HepG2 (cell line): ENCODE measurements at regions not wholly inside any gene's neighbourhood (a gene's known extent, or its start where the extent isn't known, plus 50 kb on each side); places are given as distances from the start of the nearest gene placed in this dataset.

ENCODE experiments used
- ATAC-seq: fragments of 200-7000 bp; cut with Tn5 transposase; 3 replicates; pipeline ENCODE4 v1.9.1; 2020; ENCODE audit warnings: mild to moderate bottlenecking, moderate library complexity
- BruUV-seq: library from RNA; stranded (reverse); fragments of 400-500 nt; replicated peaks from 2 replicates; lab custom pipeline; 2021; lab: Mats Ljungman, UMichigan
- CTCF ChIA-PET: fragments of 300-600 bp; formaldehyde crosslinking; extraction: SDS; loops from one replicate; lab custom pipeline; 2021; ENCODE audit warnings: low total read pairs, inconsistent platforms, low intra/inter-chr PET ratio; lab: Yijun Ruan, JAX
- POLR2A ChIA-PET: fragments of 350-600 bp; sonication (Branson Sonifier 250); formaldehyde crosslinking; loops from one replicate; lab custom pipeline; 2020; ENCODE audit warnings: antibody characterized with exemption, inconsistent platforms; lab: Yijun Ruan, JAX
- DNase-seq: peaks from one replicate; pipeline ENCODE4 v3.0.0-alpha.2; 2015; ENCODE audit warnings: low spot score
- FAIRE-seq: peaks from 3 replicates; lab custom pipeline; 2011; peaks lifted over from hg19 to GRCh38; lab: Jason Lieb, UNC
- H2AFZ ChIP-seq: one replicate; pipeline ENCODE4 v1.6.1; 2011; ENCODE audit warnings: low read length, inconsistent platforms
- H3K27ac ChIP-seq: fragments of 300-600 bp; 3 replicates; pipeline ENCODE4 v1.8.0; 2011; ENCODE audit warnings: mixed run types, mild to moderate bottlenecking, mixed read lengths, low read length, inconsistent platforms; ENCODE audit not compliant: insufficient read depth; ENCODE audit errors: extremely low read length
- H3K27me3 ChIP-seq, 2 experiments: fragments of 200-600 bp in 1 of 2; 2 replicates in 1 of 2; 3 replicates in 1 of 2; pipeline versions ENCODE4 v1.6.0 to v1.8.0; 2011; ENCODE audit warnings: low read length in 2 of 2, mild to moderate bottlenecking in 2 of 2, moderate library complexity in 2 of 2, inconsistent platforms in 1 of 2; ENCODE audit not compliant: insufficient read depth in 2 of 2, control insufficient read depth in 1 of 2
- H3K36me3 ChIP-seq, 2 experiments: fragments of 200-600 bp in 1 of 2; replicated peaks in 1 of 2; 2 replicates in 1 of 2; 3 replicates in 1 of 2; pipeline versions ENCODE4 v1.5.1 to v1.8.0; 2011; ENCODE audit warnings: low read length in 2 of 2, inconsistent platforms in 1 of 2; ENCODE audit not compliant: insufficient read depth in 2 of 2, control insufficient read depth in 1 of 2
- H3K4me1 ChIP-seq: 2 replicates; pipeline ENCODE4 v1.5.1; 2012; ENCODE audit warnings: low read length, inconsistent platforms; ENCODE audit not compliant: insufficient read depth
- H3K4me2 ChIP-seq: 2 replicates; pipeline ENCODE4 v1.6.0; 2011; ENCODE audit warnings: low read depth, low read length, inconsistent platforms
- H3K4me3 ChIP-seq, 3 experiments: fragments of 200-600 bp in 1 of 3; sonication (generic), shearing (Covaris generic) in 1 of 3; replicated peaks in 1 of 3; 2 replicates each; pipeline ENCODE4 v1.5.1; 2011 to 2016; ENCODE audit warnings: low read length in 3 of 3, inconsistent platforms in 2 of 3, low read depth in 2 of 3, mild to moderate bottlenecking in 2 of 3, control low read depth in 1 of 3, mixed read lengths in 1 of 3; ENCODE audit not compliant: insufficient read depth in 1 of 3
- H3K79me2 ChIP-seq: one replicate; pipeline ENCODE4 v1.6.1; 2011; ENCODE audit warnings: low read length, inconsistent platforms; ENCODE audit not compliant: insufficient read depth
- H3K9ac ChIP-seq: 2 replicates; pipeline ENCODE4 v1.6.0; 2011; ENCODE audit warnings: mild to moderate bottlenecking, low read depth, low read length, inconsistent platforms; ENCODE audit not compliant: insufficient read depth
- H3K9me3 ChIP-seq: 2 replicates; pipeline ENCODE4 v1.5.1; 2012; ENCODE audit warnings: mild to moderate bottlenecking, low read length
- H4K20me1 ChIP-seq: 2 replicates; pipeline ENCODE4 v1.6.0; 2011; ENCODE audit warnings: inconsistent platforms, mild to moderate bottlenecking, low read length, moderate library complexity; ENCODE audit not compliant: insufficient read depth
- BRD4 ChIP-seq: sonication (generic); formaldehyde crosslinking; IDR thresholded peaks from 2 replicates; pipeline ENCODE4 v1.4.0; 2020; ENCODE audit warnings: missing genetic modification reagents
- KLF9 ChIP-seq: IDR thresholded peaks from 2 replicates; pipeline ENCODE4 v1.6.1; 2016; ENCODE audit warnings: low read depth
- MBNL3 ChIP-seq: fragments of 250-450 bp; sonication (Bioruptor Pico); conservative IDR thresholded peaks from 2 replicates; pipeline ENCODE4 v1.8.0; 2022; ENCODE audit warnings: mild to moderate bottlenecking, inconsistent platforms
- NR2F6 ChIP-seq, 2 experiments: IDR thresholded peaks; 2 replicates each; pipeline ENCODE4 v1.6.1; 2016; ENCODE audit warnings: antibody characterized with exemption in 1 of 2, mild to moderate bottlenecking in 1 of 2
- SP5 ChIP-seq: IDR thresholded peaks from 2 replicates; pipeline ENCODE4 v1.6.1; 2016; ENCODE audit warnings: low read depth, borderline replicate concordance
- ZNF382 ChIP-seq: sonication (generic); formaldehyde crosslinking; IDR thresholded peaks from 2 replicates; pipeline ENCODE4 v1.5.0; 2020; ENCODE audit warnings: missing genetic modification reagents, mild to moderate bottlenecking, borderline replicate concordance
- ZNF484 ChIP-seq: sonication (generic); formaldehyde crosslinking; IDR thresholded peaks from 2 replicates; pipeline ENCODE4 v1.5.1; 2020; ENCODE audit warnings: mild to moderate bottlenecking, low read depth, missing genetic modification reagents, borderline replicate concordance
- WGBS: methylation state at CpG from one replicate; pipeline ENCODE4 v1.1.6; 2017; ENCODE audit warnings: low lambda C conversion rate; 5-methylcytosine and 5-hydroxymethylcytosine counted together
- in situ Hi-C: cut with HindIII; loops from 2 replicates; pipeline ENCODE4 v1.10.0; 2017; ENCODE audit warnings: low pct_unique_long_range_greater_than_20kb; ENCODE audit not compliant: extremely low pct_ligation_motif_present
- intact Hi-C: fragments of 100-400 bp; cut with micrococcal nuclease; formaldehyde crosslinking; loops from one replicate; pipeline ENCODE4 v1.10.0; 2022; ENCODE audit not compliant: unreplicated experiment
- TF ChIP-seq, protein P1 (sequence below): sonication (generic); formaldehyde crosslinking; IDR thresholded peaks from 2 replicates; pipeline ENCODE4 v1.8.1; 2023; ENCODE audit warnings: mild to moderate bottlenecking, missing genetic modification reagents, borderline replicate concordance

DNA sequence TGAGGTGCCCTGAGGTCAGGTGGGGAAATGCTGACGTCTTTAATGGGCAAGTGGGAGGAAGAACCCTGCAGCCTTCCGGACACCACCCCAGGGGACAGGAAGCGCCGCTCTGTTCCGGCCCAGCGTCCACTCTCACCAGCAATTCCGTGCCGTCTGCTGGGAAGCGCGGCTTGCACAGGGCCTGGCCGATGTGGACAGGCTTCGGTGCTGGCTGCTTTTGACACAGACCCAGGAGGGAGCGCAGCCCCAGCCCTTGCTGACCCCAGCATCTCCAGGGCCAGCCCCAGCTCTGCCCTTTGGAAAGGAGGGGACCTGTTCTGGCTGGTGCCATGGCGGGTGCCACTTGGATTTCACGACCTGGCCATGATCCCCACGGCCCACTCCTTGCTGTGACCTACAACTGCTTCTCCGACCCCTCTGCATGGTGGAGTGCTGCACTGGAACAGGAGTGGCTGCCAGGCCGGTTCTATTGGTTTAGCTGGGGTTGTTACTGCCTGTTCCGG lies 123.2 kb downstream of the DLL1 start:
- Histone ChIP-seq H3K27me3 (peaks cover 9 to 57% of the 10 kb centered on the region in 2 experiments; a peak in 4 of 5 replicates), H3K4me3 (no peak overlapping the region), H3K4me2 (no peak overlapping the region), H3K36me3 (no peaks in the 10 kb centered on the region), H4K20me1 (no peaks in the 10 kb centered on the region)
- intact Hi-C loops: loop anchor here (10.0 kb wide), 1 partner anchor 347 kb away; no protein-coding TSS in a partner anchor
- in situ Hi-C loops: no loop called here
- DNase-seq: no peak
- no TSS peak for BruUV-seq
- TF ChIP-seq ZNF382 (CRISPR knock-in tag) (no peak), KLF9 (CRISPR knock-in tag) (no peak), BRD4 (CRISPR knock-in tag) (no peak), SP5 (CRISPR knock-in tag) (no peak), ZNF484 (CRISPR knock-in tag) (no peak), MBNL3 (CRISPR knock-in tag) (no peak), NR2F6 (IDR thresholded peaks at IDR 0.05) (no peak), NR2F6 (CRISPR knock-in tag; IDR thresholded peaks at IDR 0.05) (no peak)
- TF ChIP-seq, all 625 proteins: peak for 0
- WGBS: 40% methylated on average over 19 of the region's 19 CpGs
- no peak overlapping the region for H3K27ac ChIP-seq
- FAIRE-seq: no peak
- H3K9me3 ChIP-seq: peaks cover 30% of the 10 kb centered on the region
- H3K79me2 ChIP-seq: no peaks in the 10 kb centered on the region
- no peak overlapping the region for H3K9ac ChIP-seq
- ATAC-seq: no peak
- CTCF ChIA-PET: no interaction called here
- POLR2A ChIA-PET: no interaction called here
- no peaks in the 10 kb centered on the region for H3K4me1 ChIP-seq
- no peak overlapping the region for H2AFZ ChIP-seq

DNA sequence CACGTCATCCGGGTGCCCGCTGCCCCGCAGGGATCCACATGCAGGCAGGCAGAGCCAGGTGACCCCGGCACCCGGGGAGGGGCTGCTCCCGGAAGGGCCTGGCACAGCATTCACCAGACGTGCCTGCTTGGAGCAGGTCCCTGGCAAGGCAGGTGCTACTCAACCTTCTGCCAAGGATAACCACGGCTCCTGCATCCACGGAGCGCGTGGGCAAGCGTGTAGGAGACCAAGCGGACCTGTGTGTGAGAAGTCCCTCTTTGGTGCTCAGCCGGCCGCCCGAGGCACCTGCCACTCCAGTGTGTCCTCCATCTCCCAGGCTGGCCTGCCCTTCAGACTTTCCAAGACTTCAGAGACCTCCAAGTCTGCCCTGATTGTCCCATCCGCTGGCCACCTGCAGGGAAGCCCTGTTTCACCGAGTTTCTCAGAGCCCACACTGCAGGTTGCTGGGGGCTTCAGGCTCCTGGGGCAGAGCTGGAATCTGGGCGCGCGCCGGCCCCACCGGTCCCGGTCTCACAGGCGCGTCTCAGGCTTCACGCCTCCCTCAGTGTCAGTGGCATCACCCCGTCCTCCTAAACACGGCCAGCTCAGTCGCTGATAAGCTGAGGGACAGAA lies 124.3 kb downstream of the DLL1 start:
- Histone ChIP-seq H3K36me3 (no peaks in the 10 kb centered on the region), H2AFZ (no peak overlapping the region), H3K27ac (no peak overlapping the region), H3K27me3 (peaks cover 7 to 49% of the 10 kb centered on the region in 2 experiments; a peak in 4 of 5 replicates), H3K9me3 (peaks cover 30% of the 10 kb centered on the region), H3K4me3 (no peak overlapping the region), H4K20me1 (0 out of 2 replicates have a peak, but pooled peaks cover 2% of the 10 kb centered on the region), H3K79me2 (no peaks in the 10 kb centered on the region), H3K4me2 (no peak overlapping the region), H3K4me1 (no peaks in the 10 kb centered on the region), H3K9ac (no peak overlapping the region)
- no TSS peak for BruUV-seq
- WGBS: 9% methylated on average over 21 of the region's 31 CpGs
- intact Hi-C loops: loop anchor here (10.0 kb wide), 1 partner anchor 348 kb away; no protein-coding TSS in a partner anchor
- ChIA-PET CTCF (no interaction called here), POLR2A (no interaction called here)
- ATAC-seq (no peak), DNase-seq (no peak), FAIRE-seq (no peak)
- in situ Hi-C loops: no loop called here
- TF ChIP-seq, protein P1, sequence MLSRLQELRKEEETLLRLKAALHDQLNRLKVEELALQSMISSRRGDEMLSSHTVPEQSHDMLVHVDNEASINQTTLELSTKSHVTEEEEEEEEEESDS (CRISPR knock-in tag): no peak
